ENCODE measurements at regions not wholly inside any gene's neighbourhood (a gene's known extent, or its start where the extent isn't known, plus 50 kb on each side); places are given as distances from the start of the nearest gene placed in this dataset.
A peak's percentile ranks its signal among the peaks of the same experiment; 100 is the strongest.

DNA sequence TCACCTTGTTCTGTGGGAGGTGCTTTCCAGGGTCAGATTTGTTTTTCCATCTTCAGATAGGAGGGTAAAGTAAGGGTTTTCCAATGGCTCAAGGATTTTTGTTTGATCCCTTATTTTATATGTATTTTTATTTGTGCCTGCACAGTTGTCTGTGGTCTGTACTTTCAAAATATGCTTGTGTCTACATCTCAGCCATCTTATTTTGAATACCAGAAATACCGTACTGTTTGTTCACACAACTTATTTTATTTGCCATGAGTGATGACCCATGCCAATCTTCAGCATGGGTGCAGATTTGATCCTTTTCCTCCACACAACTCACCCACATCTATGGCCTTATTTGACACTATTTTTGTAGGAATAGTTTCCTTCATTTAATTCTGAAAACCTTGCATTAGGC is 72.2 kb upstream of the PTCHD4 start:
- no TSS peak for BruUV-seq (replicated peaks)
- ChIA-PET CTCF (no interaction called here), POLR2A (ENCODE audit: unreplicated experiment) (no interaction called here)
- Histone ChIP-seq H3F3A (ENCODE audit: low read length, unreplicated experiment) (peaks cover 4% of the 10 kb centered on the region), H4K20me1 (ENCODE audit: low read length) (no peaks in the 10 kb centered on the region), H3K79me2 (ENCODE audit: low read length) (no peaks in the 10 kb centered on the region), H3K27me3 (ENCODE audit: low read length) (no peaks in the 10 kb centered on the region), H3K9me3 (ENCODE audit: low read length) (no peaks in the 10 kb centered on the region), H3K4me2 (ENCODE audit: low read length) (peak overlapping the region; percentile 48), H3K27ac (ENCODE audit: low read length) (peak overlapping the region; percentile 54), H3K36me3 (ENCODE audit: low read depth, low read length) (no peaks in the 10 kb centered on the region), H2AFZ (ENCODE audit: low read length) (peak overlapping the region; percentile 52; the same call in 1 of the 2 replicates), H3K4me3 (ENCODE audit: low read length) (no peak overlapping the region), H3K9me2 (replicated peaks; ENCODE audit: low read length) (no peaks in the 10 kb centered on the region), H3K9ac (ENCODE audit: low read length) (no peak overlapping the region), H3K4me1 (ENCODE audit: insufficient read depth, low read length) (peaks cover 32% of the 10 kb centered on the region)
- intact Hi-C loops (cut with micrococcal nuclease) = no loop called here
- ATAC-seq = peak; percentile 87
- DNase-seq = peak; percentile 79
- TF ChIP-seq EZH2 (IDR thresholded peaks at IDR 0.05; ENCODE audit: low read length, unreplicated experiment) (no peak), EZH2phosphoT487 (IDR thresholded peaks at IDR 0.05; ENCODE audit: borderline replicate concordance, low read length) (no peak)
- TF ChIP-seq, protein P1, sequence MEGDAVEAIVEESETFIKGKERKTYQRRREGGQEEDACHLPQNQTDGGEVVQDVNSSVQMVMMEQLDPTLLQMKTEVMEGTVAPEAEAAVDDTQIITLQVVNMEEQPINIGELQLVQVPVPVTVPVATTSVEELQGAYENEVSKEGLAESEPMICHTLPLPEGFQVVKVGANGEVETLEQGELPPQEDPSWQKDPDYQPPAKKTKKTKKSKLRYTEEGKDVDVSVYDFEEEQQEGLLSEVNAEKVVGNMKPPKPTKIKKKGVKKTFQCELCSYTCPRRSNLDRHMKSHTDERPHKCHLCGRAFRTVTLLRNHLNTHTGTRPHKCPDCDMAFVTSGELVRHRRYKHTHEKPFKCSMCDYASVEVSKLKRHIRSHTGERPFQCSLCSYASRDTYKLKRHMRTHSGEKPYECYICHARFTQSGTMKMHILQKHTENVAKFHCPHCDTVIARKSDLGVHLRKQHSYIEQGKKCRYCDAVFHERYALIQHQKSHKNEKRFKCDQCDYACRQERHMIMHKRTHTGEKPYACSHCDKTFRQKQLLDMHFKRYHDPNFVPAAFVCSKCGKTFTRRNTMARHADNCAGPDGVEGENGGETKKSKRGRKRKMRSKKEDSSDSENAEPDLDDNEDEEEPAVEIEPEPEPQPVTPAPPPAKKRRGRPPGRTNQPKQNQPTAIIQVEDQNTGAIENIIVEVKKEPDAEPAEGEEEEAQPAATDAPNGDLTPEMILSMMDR (conservative IDR thresholded peaks at IDR 0.05; ENCODE audit: low read depth, low read length) = no peak

DNA sequence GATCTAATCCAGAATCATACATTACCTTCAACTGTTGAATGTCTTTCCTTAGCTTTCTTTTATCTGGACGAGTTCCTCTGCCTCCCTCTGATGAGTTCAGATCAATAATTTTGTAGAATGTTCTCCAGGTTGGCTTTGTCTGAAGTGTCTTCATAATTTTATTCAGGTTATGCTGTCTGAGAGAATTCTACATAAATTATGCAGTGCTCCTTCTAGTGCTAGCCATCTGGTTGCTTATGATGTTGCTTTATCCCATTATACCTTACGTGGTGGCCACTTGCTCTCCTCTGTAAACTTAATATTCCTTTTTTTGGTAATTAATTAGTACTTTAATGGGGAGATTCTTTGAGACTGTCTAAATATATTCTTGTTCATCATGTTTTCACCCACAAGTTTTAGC is 67.7 kb upstream of the PTCHD4 start:
- ATAC-seq = no peak
- no peaks in the 10 kb centered on the region for H3K9me3 ChIP-seq (ENCODE audit: low read length)
- H3K79me2 ChIP-seq (ENCODE audit: low read length) = no peaks in the 10 kb centered on the region
- TF ChIP-seq EZH2phosphoT487 (IDR thresholded peaks at IDR 0.05; ENCODE audit: borderline replicate concordance, low read length) (no peak), EZH2 (IDR thresholded peaks at IDR 0.05; ENCODE audit: low read length, unreplicated experiment) (no peak)
- TF ChIP-seq, protein P1 (conservative IDR thresholded peaks at IDR 0.05; ENCODE audit: low read depth, low read length) = no peak
- no peaks in the 10 kb centered on the region for H3F3A ChIP-seq (ENCODE audit: low read length, unreplicated experiment)
- no TSS peak for BruUV-seq (replicated peaks)
- H3K4me1 ChIP-seq (ENCODE audit: insufficient read depth, low read length) = peaks cover 11% of the 10 kb centered on the region
- ChIA-PET CTCF (no interaction called here), POLR2A (ENCODE audit: unreplicated experiment) (no interaction called here)
- H4K20me1 ChIP-seq (ENCODE audit: low read length) = no peaks in the 10 kb centered on the region
- H3K4me3 ChIP-seq (ENCODE audit: low read length) = no peak overlapping the region
- no peaks in the 10 kb centered on the region for H3K9me2 ChIP-seq (replicated peaks; ENCODE audit: low read length)
- intact Hi-C loops (cut with micrococcal nuclease) = no loop called here
- no peak overlapping the region for H3K27ac ChIP-seq (ENCODE audit: low read length)
- H3K36me3 ChIP-seq (ENCODE audit: low read depth, low read length) = no peaks in the 10 kb centered on the region
- no peak overlapping the region for H2AFZ ChIP-seq (ENCODE audit: low read length)
- no peaks in the 10 kb centered on the region for H3K27me3 ChIP-seq (ENCODE audit: low read length)
- no peak overlapping the region for H3K4me2 ChIP-seq (ENCODE audit: low read length)
- no peak overlapping the region for H3K9ac ChIP-seq (ENCODE audit: low read length)
- no peak for DNase-seq

DNA sequence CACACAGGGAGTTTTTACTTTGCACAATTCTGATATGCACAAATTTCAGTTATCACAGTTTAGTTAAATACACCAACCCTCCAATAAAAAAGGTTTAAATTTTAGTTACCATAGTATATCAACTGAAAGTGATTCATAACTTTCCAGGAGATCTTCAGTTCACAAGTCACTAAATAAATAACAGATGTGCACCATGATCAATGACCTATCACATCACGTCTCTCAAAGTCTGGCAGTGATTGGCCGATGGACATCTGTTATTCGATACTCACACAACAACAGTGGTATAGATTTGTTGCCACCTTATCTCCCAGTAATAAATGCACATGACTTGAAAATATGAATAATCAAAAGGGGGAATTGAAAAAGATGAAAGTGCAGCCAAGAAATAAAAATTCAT is 66.8 kb upstream of the PTCHD4 start:
- no peaks in the 10 kb centered on the region for H3K9me2 ChIP-seq (replicated peaks; ENCODE audit: low read length)
- no peak overlapping the region for H3K27ac ChIP-seq (ENCODE audit: low read length)
- no TSS peak for BruUV-seq (replicated peaks)
- H3K9ac ChIP-seq (ENCODE audit: low read length) = no peak overlapping the region
- TF ChIP-seq EZH2phosphoT487 (IDR thresholded peaks at IDR 0.05; ENCODE audit: borderline replicate concordance, low read length) = no peak
- TF ChIP-seq EZH2 (IDR thresholded peaks at IDR 0.05; ENCODE audit: low read length, unreplicated experiment) = no peak
- TF ChIP-seq, protein P1 (conservative IDR thresholded peaks at IDR 0.05; ENCODE audit: low read depth, low read length) = no peak
- H3K4me2 ChIP-seq (ENCODE audit: low read length) = no peak overlapping the region
- H3K4me3 ChIP-seq (ENCODE audit: low read length) = no peak overlapping the region
- DNase-seq = peak; percentile 29
- POLR2A ChIA-PET (ENCODE audit: unreplicated experiment) = no interaction called here
- intact Hi-C loops (cut with micrococcal nuclease) = no loop called here
- no peaks in the 10 kb centered on the region for H4K20me1 ChIP-seq (ENCODE audit: low read length)
- H3K9me3 ChIP-seq (ENCODE audit: low read length) = no peaks in the 10 kb centered on the region
- no peaks in the 10 kb centered on the region for H3K27me3 ChIP-seq (ENCODE audit: low read length)
- no peak overlapping the region for H2AFZ ChIP-seq (ENCODE audit: low read length)
- peaks cover 2% of the 10 kb centered on the region for H3K4me1 ChIP-seq (ENCODE audit: insufficient read depth, low read length)
- H3F3A ChIP-seq (ENCODE audit: low read length, unreplicated experiment) = no peaks in the 10 kb centered on the region
- H3K36me3 ChIP-seq (ENCODE audit: low read depth, low read length) = no peaks in the 10 kb centered on the region
- CTCF ChIA-PET = no interaction called here
- no peaks in the 10 kb centered on the region for H3K79me2 ChIP-seq (ENCODE audit: low read length)
- ATAC-seq = no peak

Measured in PC-3 (cell line).